Left lung (tissue), 4 donors: ENCODE measurements at regions not wholly inside any gene's neighbourhood (a gene's known extent, or its start where the extent isn't known, plus 50 kb on each side); places are given as distances from the start of the nearest gene placed in this dataset.

Experiments used
- ATAC-seq: fragments of 200-7000 bp; cut with Tn5 transposase; one replicate; pipeline ENCODE4 v1.9.1; 2020; ENCODE audit warnings: moderate library complexity
- DNase-seq, 4 donors: peaks; one replicate each; pipeline ENCODE4 v3.0.0-alpha.2; 2013 to 2020
- H3K27ac ChIP-seq, 2 donors: fragments of 200-600 bp; sonication (generic) in 1 of 2; one replicate each; pipeline versions ENCODE4 v1.5.0 to v1.8.0; 2020 to 2021
- H3K27me3 ChIP-seq, 2 donors: fragments of 200-600 bp; sonication (generic) in 1 of 2; one replicate each; pipeline versions ENCODE4 v1.5.0 to v1.8.0; 2020 to 2021
- H3K36me3 ChIP-seq, 2 donors: fragments of 200-600 bp; sonication (generic) in 1 of 2; one replicate each; pipeline versions ENCODE4 v1.5.0 to v1.8.0; 2020 to 2021
- H3K4me1 ChIP-seq, 2 donors: fragments of 200-600 bp; one replicate each; pipeline ENCODE4 v1.8.0; 2021
- H3K4me3 ChIP-seq, 2 donors: fragments of 200-600 bp; sonication (generic) in 1 of 2; one replicate each; pipeline versions ENCODE4 v1.5.0 to v1.8.0; 2020 to 2021; ENCODE audit warnings: mild to moderate bottlenecking in 1 of 2
- H3K9me3 ChIP-seq, 2 donors: fragments of 200-600 bp; sonication (generic) in 1 of 2; one replicate each; pipeline versions ENCODE4 v1.5.0 to v1.8.0; 2020 to 2021
- CTCF ChIP-seq, 2 donors: fragments of 200-600 bp; sonication (generic) in 1 of 2; IDR thresholded peaks; one replicate each; pipeline versions ENCODE4 v1.5.0 to v1.8.0; 2021; ENCODE audit warnings: antibody characterized with exemption in 2 of 2
- intact Hi-C, 2 donors: fragments of 100-400 bp; cut with DNase I; formaldehyde crosslinking; loops; one replicate each; pipeline versions ENCODE4 v1.11.2 to v1.14.2; 2022
- donor health status: DM: no; HTN: yes; CAD: no.
- donor health status: DM: no; HTN: no; CAD: no.

GRCh38 chr1:39085174-39085573 is 59.0 kb downstream of the NDUFS5 start:
- ATAC-seq (no peak), DNase-seq (no peak)
- no peak for TF ChIP-seq CTCF (IDR thresholded peaks at IDR 0.05)
- intact Hi-C loops, result loop anchor here in 1 of 2 donors (10.0 kb wide), 1 partner anchor 210 kb away; the partner anchor contains the start of gene MYCBP
- Histone ChIP-seq H3K4me1 (peaks cover 1 to 10% of the 10 kb centered on the region in 2 donors), H3K27ac (no peak overlapping the region), H3K36me3 (no peaks in the 10 kb centered on the region), H3K9me3 (no peaks in the 10 kb centered on the region), H3K27me3 (peaks cover 11 to 42% of the 10 kb centered on the region in 2 donors), H3K4me3 (no peak overlapping the region)

GRCh38 chr1:39086386-39086785 is 60.2 kb downstream of the NDUFS5 start:
- H3K36me3 ChIP-seq, result no peaks in the 10 kb centered on the region
- H3K27ac ChIP-seq, result peak overlapping the region in 1 of 2 donors; percentile 36
- TF ChIP-seq CTCF (IDR thresholded peaks at IDR 0.05), result no peak
- H3K27me3 ChIP-seq, result peaks cover 11 to 30% of the 10 kb centered on the region in 2 donors
- intact Hi-C loops, result loop anchor here in 1 of 2 donors (10.0 kb wide), 1 partner anchor 212 kb away; the partner anchor contains the start of gene MYCBP
- DNase-seq (no peak), ATAC-seq (no peak)
- no peak overlapping the region for H3K4me3 ChIP-seq
- H3K4me1 ChIP-seq, result peaks cover 7 to 9% of the 10 kb centered on the region in 2 donors
- no peaks in the 10 kb centered on the region for H3K9me3 ChIP-seq

- H3K4me3 ChIP-seq, result no peak overlapping the region
- peak overlapping the region in 1 of 2 donors; percentile 36 for H3K27ac ChIP-seq
- no peaks in the 10 kb centered on the region for H3K36me3 ChIP-seq
- DNase-seq (no peak), ATAC-seq (peak; percentile 49)
- intact Hi-C loops, result loop anchor here in 1 of 2 donors (10.0 kb wide), 1 partner anchor 212 kb away; the partner anchor contains the start of gene MYCBP
- peaks cover 8 to 25% of the 10 kb centered on the region in 2 donors for H3K27me3 ChIP-seq
- TF ChIP-seq CTCF (IDR thresholded peaks at IDR 0.05), result no peak
- H3K4me1 ChIP-seq, result peaks cover 3 to 7% of the 10 kb centered on the region in 2 donors
- H3K9me3 ChIP-seq, result no peaks in the 10 kb centered on the region
Measured at GRCh38 chr1:39086865-39087409, 60.8 kb downstream of the NDUFS5 start.

GRCh38 chr1:39087435-39087834 is 61.3 kb downstream of the NDUFS5 start:
- Histone ChIP-seq H3K4me1 (peaks cover 3 to 7% of the 10 kb centered on the region in 2 donors), H3K27me3 (peaks cover 3 to 20% of the 10 kb centered on the region in 2 donors), H3K36me3 (no peaks in the 10 kb centered on the region), H3K9me3 (no peaks in the 10 kb centered on the region), H3K27ac (peak overlapping the region in 1 of 2 donors; percentile 36), H3K4me3 (no peak overlapping the region)
- DNase-seq (no peak), ATAC-seq (no peak)
- intact Hi-C loops, result loop anchor here in 1 of 2 donors (10.0 kb wide), 1 partner anchor 213 kb away; the partner anchor contains the start of gene MYCBP
- no peak for TF ChIP-seq CTCF (IDR thresholded peaks at IDR 0.05)

- no peak for TF ChIP-seq CTCF (IDR thresholded peaks at IDR 0.05)
- no peak for DNase-seq
- peaks cover 7 to 10% of the 10 kb centered on the region in 2 donors for H3K4me1 ChIP-seq
Measured at GRCh38 chr1:39088658-39089057, 62.5 kb downstream of the NDUFS5 start.

More at GRCh38 chr1:39088658-39089057, 62.5 kb downstream of the NDUFS5 start:
- no peaks in the 10 kb centered on the region for H3K9me3 ChIP-seq
- H3K27me3 ChIP-seq, result peaks cover 0 to 7% of the 10 kb centered on the region in 2 donors
- ATAC-seq, result no peak
- no peak overlapping the region for H3K4me3 ChIP-seq
- no peaks in the 10 kb centered on the region for H3K36me3 ChIP-seq
- H3K27ac ChIP-seq, result no peak overlapping the region
- intact Hi-C loops, result loop anchor here in 1 of 2 donors (10.0 kb wide), 1 partner anchor 214 kb away; the partner anchor contains the start of gene MYCBP
